NT2/D1 (cell line): ENCODE measurements at regions not wholly inside any gene's neighbourhood (a gene's known extent, or its start where the extent isn't known, plus 50 kb on each side); places are given as distances from the start of the nearest gene placed in this dataset.

ENCODE experiments used
- SUZ12 ChIP-seq: IDR thresholded peaks from 2 replicates; pipeline ENCODE4 v1.6.1; 2011; ENCODE audit not compliant: insufficient read length, insufficient read depth; ENCODE audit errors: extremely low read depth
- ZNF274 ChIP-seq: IDR thresholded peaks from 2 replicates; pipeline ENCODE4 v1.6.1; 2011; ENCODE audit warnings: mild to moderate bottlenecking, low read depth, low read length

- no peak for TF ChIP-seq SUZ12
- TF ChIP-seq ZNF274: no peak
Observed at GRCh38 chr7:124992851-124993562, 63.4 kb upstream of the POT1 start.
